GM18520 (cell line): ENCODE measurements at regions not wholly inside any gene's neighbourhood (a gene's known extent, or its start where the extent isn't known, plus 50 kb on each side); places are given as distances from the start of the nearest gene placed in this dataset.

Experiments
- ATAC-seq: cut with Tn5 transposase; IDR thresholded peaks from one replicate; pipeline ENCODE4 v1.9.1; 2021; ENCODE audit not compliant: unreplicated experiment

DNA sequence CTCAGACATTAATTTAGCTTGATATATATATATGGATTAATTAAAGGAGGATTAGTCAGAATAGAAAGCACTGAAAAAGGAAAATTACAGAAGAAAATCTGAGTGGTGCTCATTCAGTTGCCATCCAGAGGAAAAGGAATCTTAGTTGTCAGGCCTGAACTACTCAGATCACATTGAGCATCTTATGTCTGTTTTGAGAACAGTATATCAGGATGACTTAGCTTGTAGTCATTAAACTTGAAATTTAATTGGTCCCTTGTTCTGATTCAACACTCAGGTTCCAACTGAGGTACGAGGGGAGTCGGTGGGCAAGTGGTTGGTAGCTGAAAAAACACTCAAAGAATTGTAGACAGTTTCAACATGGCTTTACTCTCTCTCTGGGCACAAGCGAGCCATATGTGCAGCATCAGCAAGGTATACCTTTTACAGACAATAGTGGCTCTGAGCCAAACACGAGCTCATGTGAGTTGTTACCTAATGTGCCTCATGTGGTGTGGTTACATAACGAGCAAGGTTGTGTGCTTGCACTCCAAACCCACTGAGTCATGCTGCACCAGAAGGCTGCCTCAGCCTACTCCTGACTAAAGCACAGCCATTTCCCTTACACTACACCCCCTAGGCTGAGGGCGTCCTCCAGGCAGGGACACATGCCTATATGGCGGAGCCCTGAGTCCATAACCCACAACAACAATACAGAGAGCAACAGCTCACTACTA is 73.0 kb upstream of the HMGN3 start:
- no peak for ATAC-seq

DNA sequence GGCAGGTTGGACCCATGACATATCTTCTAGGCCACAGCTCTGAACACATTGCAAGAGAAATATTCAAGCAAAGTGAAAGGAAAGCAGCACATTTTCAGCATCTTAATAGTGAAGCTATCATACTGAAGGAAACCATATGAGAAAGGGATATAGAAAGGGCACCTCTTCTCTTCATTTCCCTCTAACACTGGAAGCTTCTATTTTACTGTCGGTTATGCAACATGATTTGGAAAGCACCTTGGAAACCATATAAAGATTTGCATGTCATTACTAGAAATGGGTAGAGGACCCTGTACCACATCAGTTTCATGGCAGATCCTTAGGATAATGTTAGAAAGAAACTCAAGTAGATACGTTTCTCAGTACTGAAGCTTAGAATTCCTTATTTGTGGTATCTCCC is 70.5 kb upstream of the HMGN3 start:
- ATAC-seq: no peak

DNA sequence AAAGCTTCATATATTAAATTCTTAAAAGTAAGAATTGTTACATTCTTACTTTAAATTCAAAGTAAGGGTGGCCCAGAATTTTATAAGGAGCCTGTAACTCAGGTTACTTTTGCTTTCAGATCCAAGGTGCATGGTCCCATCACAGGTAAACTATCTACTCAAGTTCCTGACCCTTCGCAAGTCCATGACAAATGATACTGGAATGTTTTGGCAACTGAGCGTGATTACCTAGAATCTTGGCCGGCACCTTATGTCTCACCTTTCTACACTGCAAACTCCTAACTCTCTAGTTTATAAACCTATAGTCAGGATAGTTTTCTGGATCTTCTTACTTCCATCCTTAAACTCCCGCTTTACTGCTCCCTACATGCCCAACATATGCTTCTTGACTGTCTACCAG is 67.9 kb upstream of the HMGN3 start:
- ATAC-seq: no peak

DNA sequence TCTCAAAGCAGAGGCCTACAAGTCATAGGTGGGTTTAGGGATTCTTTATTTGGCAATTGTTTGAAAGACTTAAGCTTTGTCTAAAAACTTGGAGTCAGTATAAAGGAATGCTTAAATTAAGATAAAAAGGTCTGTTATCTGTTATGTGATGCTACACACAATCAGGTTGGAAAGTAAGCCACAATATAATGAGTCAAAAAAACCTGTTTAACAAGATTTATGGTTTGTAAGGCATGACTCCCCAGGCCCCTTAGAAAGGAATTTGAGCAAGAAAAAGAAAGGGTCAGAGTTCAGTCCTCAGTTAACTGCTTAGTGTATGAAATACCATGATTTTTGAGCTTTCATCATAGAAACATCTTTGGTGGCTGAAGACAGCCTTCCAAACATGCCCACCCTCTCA is 66.8 kb upstream of the HMGN3 start:
- ATAC-seq: no peak

GRCh38 chr6:79296211-79296610 is 61.7 kb upstream of the HMGN3 start:
- ATAC-seq: no peak
